Keratinocyte (primary cell): ENCODE measurements at regions not wholly inside any gene's neighbourhood (a gene's known extent, or its start where the extent isn't known, plus 50 kb on each side); places are given as distances from the start of the nearest gene placed in this dataset.
"Not testable (repeated sequence)": the region's sequence is repeated elsewhere in the genome, so short reads cannot be mapped to it uniquely, and the experiment has no call there.

ENCODE experiments used
- DNase-seq: peaks from one replicate; pipeline ENCODE4 v3.0.0-alpha.2; 2011; ENCODE audit warnings: low read depth, missing footprints, low spot score
- FAIRE-seq: peaks from 2 replicates; lab custom pipeline; 2011; peaks lifted over from hg19 to GRCh38; lab: Jason Lieb, UNC
- H2AFZ ChIP-seq: 2 replicates; pipeline ENCODE4 v1.6.0; 2012; ENCODE audit warnings: low read length, control low read depth, inconsistent platforms; ENCODE audit not compliant: control insufficient read depth
- H3K27ac ChIP-seq: 2 replicates; pipeline ENCODE4 v1.5.1; 2011; ENCODE audit warnings: low read length; ENCODE audit not compliant: control insufficient read depth, insufficient read depth
- H3K27me3 ChIP-seq: 3 replicates; pipeline ENCODE4 v1.6.0; 2011; ENCODE audit warnings: low read length; ENCODE audit not compliant: control insufficient read depth, insufficient read depth; ENCODE audit errors: extremely low read depth
- H3K36me3 ChIP-seq, 2 experiments: 2 replicates in 1 of 2; 3 replicates in 1 of 2; pipeline ENCODE4 v1.5.1; 2011; ENCODE audit warnings: low read length in 2 of 2, mild to moderate bottlenecking in 1 of 2; ENCODE audit not compliant: control insufficient read depth in 2 of 2, insufficient read depth in 2 of 2; ENCODE audit errors: extremely low read depth in 1 of 2
- H3K4me1 ChIP-seq: 3 replicates; pipeline ENCODE4 v1.5.1; 2011; ENCODE audit warnings: low read length; ENCODE audit not compliant: control insufficient read depth, insufficient read depth; ENCODE audit errors: extremely low read depth
- H3K4me2 ChIP-seq: 3 replicates; pipeline ENCODE4 v1.6.0; 2011; ENCODE audit warnings: low read depth, low read length; ENCODE audit not compliant: control insufficient read depth, insufficient read depth; ENCODE audit errors: extremely low read depth
- H3K4me3 ChIP-seq, 3 experiments: fragments of 200-600 bp in 1 of 3; sonication (generic) in 1 of 3; 2 replicates in 2 of 3; 3 replicates in 1 of 3; pipeline ENCODE4 v1.5.1; 2011 to 2016; ENCODE audit warnings: low read length in 3 of 3, mild to moderate bottlenecking in 3 of 3, control low read depth in 2 of 3, inconsistent platforms in 1 of 3, low read depth in 1 of 3, mixed read lengths in 1 of 3, mixed run types in 1 of 3, moderate library complexity in 1 of 3; ENCODE audit not compliant: control insufficient read depth in 2 of 3, insufficient read depth in 2 of 3; ENCODE audit errors: extremely low read depth in 1 of 3
- H3K79me2 ChIP-seq: 2 replicates; pipeline ENCODE4 v1.6.0; 2012; ENCODE audit warnings: low read length; ENCODE audit not compliant: control insufficient read depth, insufficient read depth
- H3K9ac ChIP-seq: 3 replicates; pipeline ENCODE4 v1.6.0; 2011; ENCODE audit warnings: low read length; ENCODE audit not compliant: control insufficient read depth, insufficient read depth; ENCODE audit errors: extremely low read depth
- H3K9me1 ChIP-seq: 3 replicates; pipeline ENCODE4 v1.6.0; 2011; ENCODE audit warnings: low read length; ENCODE audit not compliant: control insufficient read depth, insufficient read depth; ENCODE audit errors: extremely low read depth
- H3K9me3 ChIP-seq: 2 replicates; pipeline ENCODE4 v1.5.1; 2012; ENCODE audit warnings: low read depth, low read length; ENCODE audit not compliant: control insufficient read depth
- H4K20me1 ChIP-seq: 3 replicates; pipeline ENCODE4 v1.6.0; 2011; ENCODE audit warnings: low read length; ENCODE audit not compliant: control insufficient read depth, insufficient read depth; ENCODE audit errors: extremely low read depth
- CTCF ChIP-seq, 3 experiments: IDR thresholded peaks in 1 of 3; conservative IDR thresholded peaks in 1 of 3; optimal IDR thresholded peaks in 1 of 3; 2 replicates in 2 of 3; 3 replicates in 1 of 3; pipeline versions ENCODE3 to v1.5.1; 2011; ENCODE audit warnings: low read length in 3 of 3, mild to moderate bottlenecking in 3 of 3, moderate library complexity in 2 of 3, control low read depth in 1 of 3, inconsistent platforms in 1 of 3; ENCODE audit not compliant: insufficient read depth in 2 of 3; ENCODE audit errors: extremely low read depth in 1 of 3
- EZH2 ChIP-seq: IDR thresholded peaks from one replicate; pipeline ENCODE4 v1.6.1; 2012; ENCODE audit warnings: inconsistent platforms, mild to moderate bottlenecking, low read length, moderate library complexity
- dilution Hi-C: fragments of 300-500 bp; cut with MboI; formaldehyde crosslinking; loops from one replicate; pipeline ENCODE4 v1.7.0; 2020; ENCODE audit warnings: low sequenced_read_pairs; ENCODE audit not compliant: extremely low pct_ligation_motif_present

DNA sequence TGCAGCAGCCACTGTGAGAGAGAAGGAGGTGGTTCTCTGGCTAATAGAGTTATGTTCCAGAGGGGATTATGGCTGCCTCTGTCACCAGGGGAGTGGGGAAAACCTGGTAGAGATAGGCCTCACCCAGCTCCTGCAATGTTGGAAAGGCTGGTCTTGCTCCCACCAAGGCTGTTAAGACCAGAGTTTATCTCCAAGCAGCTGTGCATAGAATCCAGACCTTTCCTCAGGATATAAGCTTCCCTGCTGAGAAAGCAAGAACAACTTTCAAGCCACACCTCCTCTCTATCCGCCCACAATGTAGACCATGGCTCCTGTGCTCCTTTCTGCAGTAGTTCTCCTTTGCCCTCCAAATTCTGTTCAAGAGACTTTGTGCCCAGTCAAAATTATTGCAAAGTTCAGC is 1375.4 kb downstream of the REEP3 start:
- Histone ChIP-seq H3K4me1 (no peaks in the 10 kb centered on the region), H3K9me1 (no peaks in the 10 kb centered on the region), H3K27ac (no peak overlapping the region), H3K4me3 (no peak overlapping the region), H3K79me2 (no peaks in the 10 kb centered on the region), H3K9ac (no peak overlapping the region), H2AFZ (no peak overlapping the region), H4K20me1 (no peaks in the 10 kb centered on the region), H3K36me3 (no peaks in the 10 kb centered on the region), H3K9me3 (no peaks in the 10 kb centered on the region), H3K27me3 (no peaks in the 10 kb centered on the region), H3K4me2 (no peak overlapping the region)
- dilution Hi-C loops: no loop called here
- FAIRE-seq (no peak), DNase-seq (no peak)
- no peak for TF ChIP-seq EZH2
- TF ChIP-seq CTCF (optimal IDR thresholded peaks at IDR 0.05 in 1 of 3, IDR thresholded peaks at IDR 0.05 in 1 of 3, conservative IDR thresholded peaks at IDR 0.05 in 1 of 3; ENCODE audit: extremely low read depth in 1 of 3, insufficient read depth in 2 of 3, low read length in 3 of 3): no peak

- H3K9ac ChIP-seq, H3K9me1 ChIP-seq, H3K27me3 ChIP-seq, H3K79me2 ChIP-seq, H3K9me3 ChIP-seq, H3K27ac ChIP-seq, dilution Hi-C loops, FAIRE-seq, H2AFZ ChIP-seq, DNase-seq, H3K4me2 ChIP-seq, H3K4me1 ChIP-seq, H3K4me3 ChIP-seq, H4K20me1 ChIP-seq, H3K36me3 ChIP-seq: not testable (repeated sequence)
Observed at GRCh38 chr10:64906311-64906710, 1385.1 kb downstream of the REEP3 start.

- H3K36me3 ChIP-seq, H3K4me3 ChIP-seq, dilution Hi-C loops, H3K9me1 ChIP-seq, H4K20me1 ChIP-seq, DNase-seq, H3K27ac ChIP-seq, H3K4me1 ChIP-seq, H3K9me3 ChIP-seq, H3K4me2 ChIP-seq, FAIRE-seq, H2AFZ ChIP-seq, H3K9ac ChIP-seq, H3K27me3 ChIP-seq, H3K79me2 ChIP-seq: not testable (repeated sequence)
Observed at GRCh38 chr10:64924306-64924705, 1403.1 kb downstream of the REEP3 start.
